HepG2 (cell line): ENCODE measurements at regions not wholly inside any gene's neighbourhood (a gene's known extent, or its start where the extent isn't known, plus 50 kb on each side); places are given as distances from the start of the nearest gene placed in this dataset.

Experiments
- ATAC-seq: fragments of 200-7000 bp; cut with Tn5 transposase; 3 replicates; pipeline ENCODE4 v1.9.1; 2020; ENCODE audit warnings: mild to moderate bottlenecking, moderate library complexity
- BruUV-seq: library from RNA; stranded (reverse); fragments of 400-500 nt; replicated peaks from 2 replicates; lab custom pipeline; 2021; lab: Mats Ljungman, UMichigan
- CTCF ChIA-PET: fragments of 300-600 bp; formaldehyde crosslinking; extraction: SDS; loops from one replicate; lab custom pipeline; 2021; ENCODE audit warnings: low total read pairs, inconsistent platforms, low intra/inter-chr PET ratio; lab: Yijun Ruan, JAX
- POLR2A ChIA-PET: fragments of 350-600 bp; sonication (Branson Sonifier 250); formaldehyde crosslinking; loops from one replicate; lab custom pipeline; 2020; ENCODE audit warnings: antibody characterized with exemption, inconsistent platforms; lab: Yijun Ruan, JAX
- DNase-seq: peaks from one replicate; pipeline ENCODE4 v3.0.0-alpha.2; 2015; ENCODE audit warnings: low spot score
- FAIRE-seq: peaks from 3 replicates; lab custom pipeline; 2011; peaks lifted over from hg19 to GRCh38; lab: Jason Lieb, UNC
- H2AFZ ChIP-seq: one replicate; pipeline ENCODE4 v1.6.1; 2011; ENCODE audit warnings: low read length, inconsistent platforms
- H3K27ac ChIP-seq: fragments of 300-600 bp; 3 replicates; pipeline ENCODE4 v1.8.0; 2011; ENCODE audit warnings: mixed run types, mild to moderate bottlenecking, mixed read lengths, low read length, inconsistent platforms; ENCODE audit not compliant: insufficient read depth; ENCODE audit errors: extremely low read length
- H3K27me3 ChIP-seq, 2 experiments: fragments of 200-600 bp in 1 of 2; 2 replicates in 1 of 2; 3 replicates in 1 of 2; pipeline versions ENCODE4 v1.6.0 to v1.8.0; 2011; ENCODE audit warnings: low read length in 2 of 2, mild to moderate bottlenecking in 2 of 2, moderate library complexity in 2 of 2, inconsistent platforms in 1 of 2; ENCODE audit not compliant: insufficient read depth in 2 of 2, control insufficient read depth in 1 of 2
- H3K36me3 ChIP-seq, 2 experiments: fragments of 200-600 bp in 1 of 2; replicated peaks in 1 of 2; 2 replicates in 1 of 2; 3 replicates in 1 of 2; pipeline versions ENCODE4 v1.5.1 to v1.8.0; 2011; ENCODE audit warnings: low read length in 2 of 2, inconsistent platforms in 1 of 2; ENCODE audit not compliant: insufficient read depth in 2 of 2, control insufficient read depth in 1 of 2
- H3K4me1 ChIP-seq: 2 replicates; pipeline ENCODE4 v1.5.1; 2012; ENCODE audit warnings: low read length, inconsistent platforms; ENCODE audit not compliant: insufficient read depth
- H3K4me2 ChIP-seq: 2 replicates; pipeline ENCODE4 v1.6.0; 2011; ENCODE audit warnings: low read depth, low read length, inconsistent platforms
- H3K4me3 ChIP-seq, 3 experiments: fragments of 200-600 bp in 1 of 3; sonication (generic), shearing (Covaris generic) in 1 of 3; replicated peaks in 1 of 3; 2 replicates each; pipeline ENCODE4 v1.5.1; 2011 to 2016; ENCODE audit warnings: low read length in 3 of 3, inconsistent platforms in 2 of 3, low read depth in 2 of 3, mild to moderate bottlenecking in 2 of 3, control low read depth in 1 of 3, mixed read lengths in 1 of 3; ENCODE audit not compliant: insufficient read depth in 1 of 3
- H3K79me2 ChIP-seq: one replicate; pipeline ENCODE4 v1.6.1; 2011; ENCODE audit warnings: low read length, inconsistent platforms; ENCODE audit not compliant: insufficient read depth
- H3K9ac ChIP-seq: 2 replicates; pipeline ENCODE4 v1.6.0; 2011; ENCODE audit warnings: mild to moderate bottlenecking, low read depth, low read length, inconsistent platforms; ENCODE audit not compliant: insufficient read depth
- H3K9me3 ChIP-seq: 2 replicates; pipeline ENCODE4 v1.5.1; 2012; ENCODE audit warnings: mild to moderate bottlenecking, low read length
- H4K20me1 ChIP-seq: 2 replicates; pipeline ENCODE4 v1.6.0; 2011; ENCODE audit warnings: inconsistent platforms, mild to moderate bottlenecking, low read length, moderate library complexity; ENCODE audit not compliant: insufficient read depth
- BHLHE40 ChIP-seq: IDR thresholded peaks from 2 replicates; pipeline ENCODE4 v1.6.1; 2011; ENCODE audit warnings: low read length, improper control_type of control experiment
- DNMT3B ChIP-seq: conservative IDR thresholded peaks from 2 replicates; pipeline ENCODE4 v1.6.1; 2016; ENCODE audit warnings: missing biosample characterization, control low read depth
- LCORL ChIP-seq, 2 experiments: fragments of 450-650 bp in 1 of 2; sonication (generic) in 1 of 2; formaldehyde crosslinking in 1 of 2; IDR thresholded peaks; 2 replicates each; pipeline versions ENCODE4 v1.5.0 to v1.6.1; 2017 to 2020; ENCODE audit warnings: antibody characterized with exemption in 1 of 2, missing genetic modification reagents in 1 of 2
- NCOA1 ChIP-seq: sonication (generic); formaldehyde crosslinking; IDR thresholded peaks from 2 replicates; pipeline ENCODE4 v1.9.0; 2021; ENCODE audit warnings: missing genetic modification reagents
- PBX3 ChIP-seq: sonication (generic); formaldehyde crosslinking; IDR thresholded peaks from 2 replicates; pipeline ENCODE4 v1.8.1; 2023; ENCODE audit warnings: missing genetic modification reagents, inconsistent platforms, borderline replicate concordance
- SOX13 ChIP-seq, 3 experiments: fragments of 450-650 bp in 1 of 3; sonication (generic) in 1 of 3; formaldehyde crosslinking in 1 of 3; IDR thresholded peaks in 2 of 3; conservative IDR thresholded peaks in 1 of 3; 2 replicates each; pipeline versions ENCODE4 v1.5.0 to v1.6.1; 2016 to 2020; ENCODE audit warnings: antibody characterized with exemption in 1 of 3, mild to moderate bottlenecking in 1 of 3, missing compliant biosample characterization in 1 of 3, missing genetic modification reagents in 1 of 3, moderate library complexity in 1 of 3
- TEAD3 ChIP-seq: optimal IDR thresholded peaks from 2 replicates; pipeline ENCODE3; 2016; ENCODE audit warnings: borderline replicate concordance
- TFDP1 ChIP-seq: IDR thresholded peaks from 2 replicates; pipeline ENCODE4 v1.6.1; 2016; ENCODE audit warnings: missing compliant biosample characterization, missing genetic modification reagents, borderline replicate concordance
- TP53 ChIP-seq: sonication (generic); formaldehyde crosslinking; conservative IDR thresholded peaks from 2 replicates; pipeline ENCODE4 v1.4.0; 2020; ENCODE audit warnings: missing genetic modification reagents
- WGBS: methylation state at CpG from one replicate; pipeline ENCODE4 v1.1.6; 2017; ENCODE audit warnings: low lambda C conversion rate; 5-methylcytosine and 5-hydroxymethylcytosine counted together
- in situ Hi-C: cut with HindIII; loops from 2 replicates; pipeline ENCODE4 v1.10.0; 2017; ENCODE audit warnings: low pct_unique_long_range_greater_than_20kb; ENCODE audit not compliant: extremely low pct_ligation_motif_present
- intact Hi-C: fragments of 100-400 bp; cut with micrococcal nuclease; formaldehyde crosslinking; loops from one replicate; pipeline ENCODE4 v1.10.0; 2022; ENCODE audit not compliant: unreplicated experiment

DNA sequence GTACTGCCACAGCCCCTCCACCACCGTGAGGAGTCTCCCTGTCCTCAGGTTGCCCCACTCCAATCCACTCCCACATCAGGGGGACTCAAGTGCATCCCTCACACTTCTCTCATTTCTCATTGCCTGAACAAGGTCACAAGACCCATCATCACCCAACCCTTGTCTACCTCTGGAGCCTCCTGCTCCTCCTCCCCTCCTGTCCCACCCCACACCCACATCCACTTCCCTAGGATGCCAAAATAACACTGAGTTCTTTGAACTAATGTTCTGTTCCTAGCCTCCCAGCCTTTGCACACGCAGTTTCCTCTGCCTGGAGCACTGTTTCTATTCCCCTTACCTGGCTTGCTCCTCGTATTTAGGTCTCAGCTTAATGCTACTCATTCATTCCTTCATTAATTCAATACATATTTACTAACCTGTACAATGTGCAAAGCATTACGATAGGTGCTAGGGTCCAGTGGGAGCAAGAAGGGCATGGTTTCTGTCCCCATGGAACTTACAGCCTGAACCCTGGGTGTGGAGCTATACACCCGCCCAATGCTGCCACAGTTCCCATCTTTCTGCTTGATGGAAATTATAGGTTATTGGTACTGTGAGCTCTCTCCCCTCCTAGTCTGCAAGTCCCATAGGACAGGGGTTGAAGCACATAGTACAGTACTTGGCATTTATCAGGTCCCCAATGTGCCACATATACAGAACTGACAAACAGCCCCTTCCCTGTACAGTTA, 96.1 kb upstream of the GRIK3 start:
- no peak overlapping the region for H2AFZ ChIP-seq
- no peak overlapping the region for H3K4me2 ChIP-seq
- no peak overlapping the region for H3K9ac ChIP-seq
- DNase-seq: no peak
- 1% methylated on average over 5 of the region's 5 CpGs for WGBS
- no peak for FAIRE-seq
- H3K4me3 ChIP-seq: no peak overlapping the region
- CTCF ChIA-PET: no interaction called here
- no peak for TF ChIP-seq DNMT3B (CRISPR knock-in tag)
- TF ChIP-seq LCORL (IDR thresholded peaks at IDR 0.05): no peak
- no peak for TF ChIP-seq LCORL (CRISPR knock-in tag; IDR thresholded peaks at IDR 0.05)
- TF ChIP-seq TEAD3: no peak
- no peak for TF ChIP-seq NCOA1 (CRISPR knock-in tag)
- no peak for TF ChIP-seq TP53
- TF ChIP-seq PBX3 (CRISPR knock-in tag): no peak
- no peaks in the 10 kb centered on the region for H3K79me2 ChIP-seq
- 0 out of 2 replicates have a peak, but pooled peaks cover 6% of the 10 kb centered on the region for H3K4me1 ChIP-seq
- H3K27ac ChIP-seq: no peak overlapping the region
- in situ Hi-C loops: no loop called here
- no peaks in the 10 kb centered on the region for H4K20me1 ChIP-seq
- POLR2A ChIA-PET: no interaction called here
- H3K36me3 ChIP-seq: no peaks in the 10 kb centered on the region
- BruUV-seq: no TSS peak
- intact Hi-C loops: no loop called here
- H3K27me3 ChIP-seq: peaks cover 2 to 12% of the 10 kb centered on the region in 2 experiments; a peak in 4 of 5 replicates
- no peak for ATAC-seq
- H3K9me3 ChIP-seq: no peaks in the 10 kb centered on the region

DNA sequence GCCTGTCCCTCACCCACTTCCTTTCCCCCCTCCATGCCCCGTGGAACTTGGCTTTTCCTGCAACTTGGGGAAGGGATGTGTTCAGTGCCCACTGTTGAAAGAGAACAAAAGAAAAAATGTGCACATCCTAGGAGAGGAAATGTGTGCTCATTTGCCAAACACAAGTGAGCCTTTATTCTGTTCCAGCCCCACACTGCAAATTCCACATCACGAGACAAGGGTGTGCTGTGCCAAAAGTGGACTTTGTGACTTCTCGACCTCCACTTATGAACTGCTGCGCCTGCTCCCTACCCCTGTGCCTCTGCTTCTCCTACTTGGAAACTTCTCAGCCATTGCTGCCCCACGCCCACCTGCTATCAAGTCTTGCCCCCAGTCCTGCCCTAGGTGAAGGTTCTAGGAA, 97.0 kb upstream of the GRIK3 start:
- TF ChIP-seq SOX13 (IDR thresholded peaks at IDR 0.05) (no peak), SOX13 (CRISPR knock-in tag; conservative IDR thresholded peaks at IDR 0.05 in 1 of 2, IDR thresholded peaks at IDR 0.05 in 1 of 2) (0 out of 4 replicates have a peak, but pooled peaks of 1 of the 2 experiments have one; percentile 10), BHLHE40 (peak; percentile 46; the same call in 1 of the 2 replicates), TFDP1 (CRISPR knock-in tag) (no peak)
- no peak overlapping the region for H3K27ac ChIP-seq
- no peaks in the 10 kb centered on the region for H3K36me3 ChIP-seq
- H2AFZ ChIP-seq: no peak overlapping the region
- H4K20me1 ChIP-seq: no peaks in the 10 kb centered on the region
- intact Hi-C loops: no loop called here
- no peaks in the 10 kb centered on the region for H3K79me2 ChIP-seq
- CTCF ChIA-PET: no interaction called here
- ATAC-seq (no peak), FAIRE-seq (no peak), DNase-seq (peak; percentile 18)
- H3K9me3 ChIP-seq: no peaks in the 10 kb centered on the region
- H3K4me2 ChIP-seq: no peak overlapping the region
- WGBS: 3% methylated on average over 5 of the region's 5 CpGs
- H3K9ac ChIP-seq: no peak overlapping the region
- in situ Hi-C loops: no loop called here
- BruUV-seq: no TSS peak
- H3K27me3 ChIP-seq: peaks cover 2 to 12% of the 10 kb centered on the region in 2 experiments; a peak in 4 of 5 replicates
- POLR2A ChIA-PET: no interaction called here
- 0 out of 2 replicates have a peak, but pooled peaks cover 6% of the 10 kb centered on the region for H3K4me1 ChIP-seq
- no peak overlapping the region for H3K4me3 ChIP-seq
